HepG2 (cell line): ENCODE measurements at regions not wholly inside any gene's neighbourhood (a gene's known extent, or its start where the extent isn't known, plus 50 kb on each side); places are given as distances from the start of the nearest gene placed in this dataset.

Source experiments
- ATAC-seq: fragments of 200-7000 bp; cut with Tn5 transposase; 3 replicates; pipeline ENCODE4 v1.9.1; 2020; ENCODE audit warnings: mild to moderate bottlenecking, moderate library complexity
- BruUV-seq: library from RNA; stranded (reverse); fragments of 400-500 nt; replicated peaks from 2 replicates; lab custom pipeline; 2021; lab: Mats Ljungman, UMichigan
- CTCF ChIA-PET: fragments of 300-600 bp; formaldehyde crosslinking; extraction: SDS; loops from one replicate; lab custom pipeline; 2021; ENCODE audit warnings: low total read pairs, inconsistent platforms, low intra/inter-chr PET ratio; lab: Yijun Ruan, JAX
- POLR2A ChIA-PET: fragments of 350-600 bp; sonication (Branson Sonifier 250); formaldehyde crosslinking; loops from one replicate; lab custom pipeline; 2020; ENCODE audit warnings: antibody characterized with exemption, inconsistent platforms; lab: Yijun Ruan, JAX
- DNase-seq: peaks from one replicate; pipeline ENCODE4 v3.0.0-alpha.2; 2015; ENCODE audit warnings: low spot score
- FAIRE-seq: peaks from 3 replicates; lab custom pipeline; 2011; peaks lifted over from hg19 to GRCh38; lab: Jason Lieb, UNC
- H2AFZ ChIP-seq: one replicate; pipeline ENCODE4 v1.6.1; 2011; ENCODE audit warnings: low read length, inconsistent platforms
- H3K27ac ChIP-seq: fragments of 300-600 bp; 3 replicates; pipeline ENCODE4 v1.8.0; 2011; ENCODE audit warnings: mixed run types, mild to moderate bottlenecking, mixed read lengths, low read length, inconsistent platforms; ENCODE audit not compliant: insufficient read depth; ENCODE audit errors: extremely low read length
- H3K27me3 ChIP-seq, 2 experiments: fragments of 200-600 bp in 1 of 2; 2 replicates in 1 of 2; 3 replicates in 1 of 2; pipeline versions ENCODE4 v1.6.0 to v1.8.0; 2011; ENCODE audit warnings: low read length in 2 of 2, mild to moderate bottlenecking in 2 of 2, moderate library complexity in 2 of 2, inconsistent platforms in 1 of 2; ENCODE audit not compliant: insufficient read depth in 2 of 2, control insufficient read depth in 1 of 2
- H3K36me3 ChIP-seq, 2 experiments: fragments of 200-600 bp in 1 of 2; replicated peaks in 1 of 2; 2 replicates in 1 of 2; 3 replicates in 1 of 2; pipeline versions ENCODE4 v1.5.1 to v1.8.0; 2011; ENCODE audit warnings: low read length in 2 of 2, inconsistent platforms in 1 of 2; ENCODE audit not compliant: insufficient read depth in 2 of 2, control insufficient read depth in 1 of 2
- H3K4me1 ChIP-seq: 2 replicates; pipeline ENCODE4 v1.5.1; 2012; ENCODE audit warnings: low read length, inconsistent platforms; ENCODE audit not compliant: insufficient read depth
- H3K4me2 ChIP-seq: 2 replicates; pipeline ENCODE4 v1.6.0; 2011; ENCODE audit warnings: low read depth, low read length, inconsistent platforms
- H3K4me3 ChIP-seq, 3 experiments: fragments of 200-600 bp in 1 of 3; sonication (generic), shearing (Covaris generic) in 1 of 3; replicated peaks in 1 of 3; 2 replicates each; pipeline ENCODE4 v1.5.1; 2011 to 2016; ENCODE audit warnings: low read length in 3 of 3, inconsistent platforms in 2 of 3, low read depth in 2 of 3, mild to moderate bottlenecking in 2 of 3, control low read depth in 1 of 3, mixed read lengths in 1 of 3; ENCODE audit not compliant: insufficient read depth in 1 of 3
- H3K79me2 ChIP-seq: one replicate; pipeline ENCODE4 v1.6.1; 2011; ENCODE audit warnings: low read length, inconsistent platforms; ENCODE audit not compliant: insufficient read depth
- H3K9ac ChIP-seq: 2 replicates; pipeline ENCODE4 v1.6.0; 2011; ENCODE audit warnings: mild to moderate bottlenecking, low read depth, low read length, inconsistent platforms; ENCODE audit not compliant: insufficient read depth
- H3K9me3 ChIP-seq: 2 replicates; pipeline ENCODE4 v1.5.1; 2012; ENCODE audit warnings: mild to moderate bottlenecking, low read length
- H4K20me1 ChIP-seq: 2 replicates; pipeline ENCODE4 v1.6.0; 2011; ENCODE audit warnings: inconsistent platforms, mild to moderate bottlenecking, low read length, moderate library complexity; ENCODE audit not compliant: insufficient read depth
- GTF3A ChIP-seq: sonication (generic); formaldehyde crosslinking; conservative IDR thresholded peaks from 2 replicates; pipeline ENCODE4 v1.4.0; 2020; ENCODE audit warnings: mild to moderate bottlenecking, missing genetic modification reagents
- KAT7 ChIP-seq: IDR thresholded peaks from 2 replicates; pipeline ENCODE4 v1.6.1; 2018; ENCODE audit warnings: borderline replicate concordance, missing compliant biosample characterization
- MTF1 ChIP-seq: sonication (generic); formaldehyde crosslinking; IDR thresholded peaks from 2 replicates; pipeline ENCODE4 v1.5.0; 2020; ENCODE audit warnings: missing genetic modification reagents
- NAIF1 ChIP-seq: sonication (generic); formaldehyde crosslinking; IDR thresholded peaks from 2 replicates; pipeline ENCODE4 v1.5.0; 2020; ENCODE audit warnings: mild to moderate bottlenecking, missing genetic modification reagents, borderline replicate concordance
- RARG ChIP-seq: sonication (generic); formaldehyde crosslinking; IDR thresholded peaks from 2 replicates; pipeline ENCODE4 v1.4.0; 2020; ENCODE audit warnings: low read depth, mild to moderate bottlenecking, missing genetic modification reagents
- SALL1 ChIP-seq: sonication (generic); formaldehyde crosslinking; IDR thresholded peaks from 2 replicates; pipeline ENCODE4 v1.8.0; 2022; ENCODE audit warnings: mild to moderate bottlenecking, missing genetic modification reagents
- SALL2 ChIP-seq: sonication (generic); formaldehyde crosslinking; IDR thresholded peaks from 2 replicates; pipeline ENCODE4 v1.8.1; 2023; ENCODE audit warnings: mild to moderate bottlenecking, missing genetic modification reagents, inconsistent platforms
- SAP130 ChIP-seq: IDR thresholded peaks from 2 replicates; pipeline ENCODE4 v1.6.1; 2016; ENCODE audit warnings: low read depth
- SMC3 ChIP-seq: IDR thresholded peaks from 2 replicates; pipeline ENCODE4 v1.6.1; 2011; ENCODE audit warnings: low read length, improper control_type of control experiment
- SPEN ChIP-seq: sonication (generic); formaldehyde crosslinking; IDR thresholded peaks from 2 replicates; pipeline ENCODE4 v1.5.1; 2020; ENCODE audit warnings: low read depth, mild to moderate bottlenecking, missing genetic modification reagents
- TGIF2 ChIP-seq: IDR thresholded peaks from 2 replicates; pipeline ENCODE4 v1.6.1; 2016; ENCODE audit warnings: control low read depth, missing compliant biosample characterization
- ZBTB7A ChIP-seq: sonication (generic); formaldehyde crosslinking; IDR thresholded peaks from 2 replicates; pipeline ENCODE4 v1.8.0; 2022; ENCODE audit warnings: mild to moderate bottlenecking, missing genetic modification reagents
- ZNF569 ChIP-seq: sonication (generic); formaldehyde crosslinking; IDR thresholded peaks from 2 replicates; pipeline ENCODE4 v1.5.0; 2020; ENCODE audit warnings: mild to moderate bottlenecking, missing genetic modification reagents, moderate library complexity, borderline replicate concordance
- WGBS: methylation state at CpG from one replicate; pipeline ENCODE4 v1.1.6; 2017; ENCODE audit warnings: low lambda C conversion rate; 5-methylcytosine and 5-hydroxymethylcytosine counted together
- in situ Hi-C: cut with HindIII; loops from 2 replicates; pipeline ENCODE4 v1.10.0; 2017; ENCODE audit warnings: low pct_unique_long_range_greater_than_20kb; ENCODE audit not compliant: extremely low pct_ligation_motif_present
- intact Hi-C: fragments of 100-400 bp; cut with micrococcal nuclease; formaldehyde crosslinking; loops from one replicate; pipeline ENCODE4 v1.10.0; 2022; ENCODE audit not compliant: unreplicated experiment
- TF ChIP-seq, protein P1 (sequence below): sonication (generic); formaldehyde crosslinking; IDR thresholded peaks from 2 replicates; pipeline ENCODE4 v1.5.0; 2020; ENCODE audit warnings: mild to moderate bottlenecking, missing genetic modification reagents, borderline replicate concordance
- TF ChIP-seq, protein P2 (sequence below): sonication (generic); formaldehyde crosslinking; conservative IDR thresholded peaks from 2 replicates; pipeline ENCODE4 v1.8.0; 2022; ENCODE audit warnings: missing genetic modification reagents
- TF ChIP-seq, protein P3 (sequence below): sonication (generic); formaldehyde crosslinking; IDR thresholded peaks from 2 replicates; pipeline ENCODE4 v1.5.1; 2020; ENCODE audit warnings: mild to moderate bottlenecking, missing genetic modification reagents, moderate library complexity
- TF ChIP-seq, protein P4 (sequence below): fragments of 450-650 bp; IDR thresholded peaks from 2 replicates; pipeline ENCODE4 v1.6.1; 2016

DNA sequence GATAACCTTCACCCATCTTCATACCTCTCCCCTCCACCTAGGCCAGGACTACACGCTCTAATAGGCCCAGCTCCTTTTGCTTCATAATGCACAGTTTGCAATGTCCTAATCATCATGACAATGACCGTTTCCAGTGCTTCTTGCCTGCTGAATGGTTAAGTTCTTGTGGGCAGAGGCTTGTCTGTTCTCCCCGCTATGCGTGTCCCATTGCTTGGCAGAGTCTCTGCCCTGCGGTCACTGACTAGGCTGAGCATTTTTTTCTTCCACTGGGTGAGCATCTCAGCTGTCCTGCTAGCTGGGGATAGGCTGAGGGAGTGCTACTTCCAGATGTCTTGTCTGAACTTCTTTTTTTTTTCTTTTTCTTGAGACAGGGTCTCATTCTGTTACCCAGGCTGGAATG, 314.7 kb downstream of the UQCRFS1 start:
- BruUV-seq: no TSS peak
- no peaks in the 10 kb centered on the region for H3K4me1 ChIP-seq
- TF ChIP-seq RARG (CRISPR knock-in tag): no peak
- no peak for TF ChIP-seq MTF1
- TF ChIP-seq, protein P1, sequence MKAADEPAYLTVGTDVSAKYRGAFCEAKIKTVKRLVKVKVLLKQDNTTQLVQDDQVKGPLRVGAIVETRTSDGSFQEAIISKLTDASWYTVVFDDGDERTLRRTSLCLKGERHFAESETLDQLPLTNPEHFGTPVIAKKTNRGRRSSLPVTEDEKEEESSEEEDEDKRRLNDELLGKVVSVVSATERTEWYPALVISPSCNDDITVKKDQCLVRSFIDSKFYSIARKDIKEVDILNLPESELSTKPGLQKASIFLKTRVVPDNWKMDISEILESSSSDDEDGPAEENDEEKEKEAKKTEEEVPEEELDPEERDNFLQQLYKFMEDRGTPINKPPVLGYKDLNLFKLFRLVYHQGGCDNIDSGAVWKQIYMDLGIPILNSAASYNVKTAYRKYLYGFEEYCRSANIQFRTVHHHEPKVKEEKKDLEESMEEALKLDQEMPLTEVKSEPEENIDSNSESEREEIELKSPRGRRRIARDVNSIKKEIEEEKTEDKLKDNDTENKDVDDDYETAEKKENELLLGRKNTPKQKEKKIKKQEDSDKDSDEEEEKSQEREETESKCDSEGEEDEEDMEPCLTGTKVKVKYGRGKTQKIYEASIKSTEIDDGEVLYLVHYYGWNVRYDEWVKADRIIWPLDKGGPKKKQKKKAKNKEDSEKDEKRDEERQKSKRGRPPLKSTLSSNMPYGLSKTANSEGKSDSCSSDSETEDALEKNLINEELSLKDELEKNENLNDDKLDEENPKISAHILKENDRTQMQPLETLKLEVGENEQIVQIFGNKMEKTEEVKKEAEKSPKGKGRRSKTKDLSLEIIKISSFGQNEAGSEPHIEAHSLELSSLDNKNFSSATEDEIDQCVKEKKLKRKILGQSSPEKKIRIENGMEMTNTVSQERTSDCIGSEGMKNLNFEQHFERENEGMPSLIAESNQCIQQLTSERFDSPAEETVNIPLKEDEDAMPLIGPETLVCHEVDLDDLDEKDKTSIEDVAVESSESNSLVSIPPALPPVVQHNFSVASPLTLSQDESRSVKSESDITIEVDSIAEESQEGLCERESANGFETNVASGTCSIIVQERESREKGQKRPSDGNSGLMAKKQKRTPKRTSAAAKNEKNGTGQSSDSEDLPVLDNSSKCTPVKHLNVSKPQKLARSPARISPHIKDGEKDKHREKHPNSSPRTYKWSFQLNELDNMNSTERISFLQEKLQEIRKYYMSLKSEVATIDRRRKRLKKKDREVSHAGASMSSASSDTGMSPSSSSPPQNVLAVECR (CRISPR knock-in tag): no peak
- TF ChIP-seq KAT7: no peak
- TF ChIP-seq SPEN: no peak
- TF ChIP-seq, protein P2, sequence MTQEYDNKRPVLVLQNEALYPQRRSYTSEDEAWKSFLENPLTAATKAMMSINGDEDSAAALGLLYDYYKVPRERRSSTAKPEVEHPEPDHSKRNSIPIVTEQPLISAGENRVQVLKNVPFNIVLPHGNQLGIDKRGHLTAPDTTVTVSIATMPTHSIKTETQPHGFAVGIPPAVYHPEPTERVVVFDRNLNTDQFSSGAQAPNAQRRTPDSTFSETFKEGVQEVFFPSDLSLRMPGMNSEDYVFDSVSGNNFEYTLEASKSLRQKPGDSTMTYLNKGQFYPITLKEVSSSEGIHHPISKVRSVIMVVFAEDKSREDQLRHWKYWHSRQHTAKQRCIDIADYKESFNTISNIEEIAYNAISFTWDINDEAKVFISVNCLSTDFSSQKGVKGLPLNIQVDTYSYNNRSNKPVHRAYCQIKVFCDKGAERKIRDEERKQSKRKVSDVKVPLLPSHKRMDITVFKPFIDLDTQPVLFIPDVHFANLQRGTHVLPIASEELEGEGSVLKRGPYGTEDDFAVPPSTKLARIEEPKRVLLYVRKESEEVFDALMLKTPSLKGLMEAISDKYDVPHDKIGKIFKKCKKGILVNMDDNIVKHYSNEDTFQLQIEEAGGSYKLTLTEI (CRISPR knock-in tag): no peak
- no peak for TF ChIP-seq ZBTB7A (CRISPR knock-in tag)
- TF ChIP-seq SALL2 (CRISPR knock-in tag): no peak
- TF ChIP-seq NAIF1 (CRISPR knock-in tag): no peak
- TF ChIP-seq, protein P3, sequence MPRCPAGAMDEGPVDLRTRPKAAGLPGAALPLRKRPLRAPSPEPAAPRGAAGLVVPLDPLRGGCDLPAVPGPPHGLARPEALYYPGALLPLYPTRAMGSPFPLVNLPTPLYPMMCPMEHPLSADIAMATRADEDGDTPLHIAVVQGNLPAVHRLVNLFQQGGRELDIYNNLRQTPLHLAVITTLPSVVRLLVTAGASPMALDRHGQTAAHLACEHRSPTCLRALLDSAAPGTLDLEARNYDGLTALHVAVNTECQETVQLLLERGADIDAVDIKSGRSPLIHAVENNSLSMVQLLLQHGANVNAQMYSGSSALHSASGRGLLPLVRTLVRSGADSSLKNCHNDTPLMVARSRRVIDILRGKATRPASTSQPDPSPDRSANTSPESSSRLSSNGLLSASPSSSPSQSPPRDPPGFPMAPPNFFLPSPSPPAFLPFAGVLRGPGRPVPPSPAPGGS (CRISPR knock-in tag): no peak
- TF ChIP-seq SAP130 (CRISPR knock-in tag): no peak
- no peak for TF ChIP-seq GTF3A (CRISPR knock-in tag)
- no peak for TF ChIP-seq TGIF2 (CRISPR knock-in tag)
- TF ChIP-seq SMC3: no peak
- TF ChIP-seq, protein P4, sequence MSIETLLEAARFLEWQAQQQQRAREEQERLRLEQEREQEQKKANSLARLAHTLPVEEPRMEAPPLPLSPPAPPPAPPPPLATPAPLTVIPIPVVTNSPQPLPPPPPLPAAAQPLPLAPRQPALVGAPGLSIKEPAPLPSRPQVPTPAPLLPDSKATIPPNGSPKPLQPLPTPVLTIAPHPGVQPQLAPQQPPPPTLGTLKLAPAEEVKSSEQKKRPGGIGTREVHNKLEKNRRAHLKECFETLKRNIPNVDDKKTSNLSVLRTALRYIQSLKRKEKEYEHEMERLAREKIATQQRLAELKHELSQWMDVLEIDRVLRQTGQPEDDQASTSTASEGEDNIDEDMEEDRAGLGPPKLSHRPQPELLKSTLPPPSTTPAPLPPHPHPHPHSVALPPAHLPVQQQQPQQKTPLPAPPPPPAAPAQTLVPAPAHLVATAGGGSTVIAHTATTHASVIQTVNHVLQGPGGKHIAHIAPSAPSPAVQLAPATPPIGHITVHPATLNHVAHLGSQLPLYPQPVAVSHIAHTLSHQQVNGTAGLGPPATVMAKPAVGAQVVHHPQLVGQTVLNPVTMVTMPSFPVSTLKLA: no peak
- no peak for TF ChIP-seq ZNF569 (CRISPR knock-in tag)
- TF ChIP-seq SALL1 (CRISPR knock-in tag): no peak
- TF ChIP-seq, all 625 proteins: peak for 0
- H2AFZ ChIP-seq: no peak overlapping the region
- 31% methylated on average over 5 of the region's 5 CpGs for WGBS
- no peaks in the 10 kb centered on the region for H4K20me1 ChIP-seq
- H3K4me3 ChIP-seq: no peak overlapping the region
- H3K9me3 ChIP-seq: no peaks in the 10 kb centered on the region
- no peak for DNase-seq
- no peak overlapping the region for H3K27ac ChIP-seq
- no peak for ATAC-seq
- no peaks in the 10 kb centered on the region for H3K36me3 ChIP-seq
- H3K27me3 ChIP-seq: no peaks in the 10 kb centered on the region
- in situ Hi-C loops (loop anchor here (25.0 kb wide), 1 partner anchor 436 kb away; no protein-coding TSS in a partner anchor), intact Hi-C loops (no loop called here)
- H3K9ac ChIP-seq: no peak overlapping the region
- no peak overlapping the region for H3K4me2 ChIP-seq
- no peaks in the 10 kb centered on the region for H3K79me2 ChIP-seq
- ChIA-PET POLR2A (no interaction called here), CTCF (no interaction called here)
- FAIRE-seq: no peak
